Stimulated activated CD4-positive, alpha-beta T cell treated with anti-CD3 and anti-CD28 coated beads, Interleukin-12 subunit alpha, Interleukin-12 subunit beta, amount 100 ng/mL, for 4 hours (primary cell): ENCODE measurements at regions not wholly inside any gene's neighbourhood (a gene's known extent, or its start where the extent isn't known, plus 50 kb on each side); places are given as distances from the start of the nearest gene placed in this dataset.

ENCODE experiments used
- DNase-seq: peaks from one replicate; pipeline ENCODE4 v3.0.0-alpha.2; 2020

DNA sequence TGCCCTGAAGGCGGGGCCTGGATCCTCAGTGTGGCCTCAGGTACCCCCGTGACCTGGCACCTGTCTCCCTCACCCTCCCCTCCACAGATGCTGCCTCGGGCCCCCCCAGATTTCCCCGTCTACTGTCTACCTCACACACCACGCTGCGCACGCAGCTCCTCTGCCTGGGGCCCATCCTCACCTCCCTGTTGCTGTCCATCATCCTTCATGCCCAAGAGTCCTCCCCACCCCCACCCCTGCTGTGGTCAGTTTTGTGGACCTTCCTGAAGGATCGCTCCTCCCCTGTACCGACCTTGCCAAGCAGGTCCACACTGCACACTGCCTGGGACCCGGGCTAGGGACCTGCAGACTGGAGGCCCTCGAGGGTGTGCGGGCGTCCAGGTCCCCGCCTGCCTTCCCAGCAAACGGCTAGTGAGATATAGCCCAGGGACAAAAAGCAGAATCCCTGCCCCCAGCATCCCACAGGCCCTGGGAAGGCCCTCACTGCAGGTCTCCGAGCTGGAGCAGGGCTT is 197.4 kb upstream of the DIO3 start:
- DNase-seq: no peak

DNA sequence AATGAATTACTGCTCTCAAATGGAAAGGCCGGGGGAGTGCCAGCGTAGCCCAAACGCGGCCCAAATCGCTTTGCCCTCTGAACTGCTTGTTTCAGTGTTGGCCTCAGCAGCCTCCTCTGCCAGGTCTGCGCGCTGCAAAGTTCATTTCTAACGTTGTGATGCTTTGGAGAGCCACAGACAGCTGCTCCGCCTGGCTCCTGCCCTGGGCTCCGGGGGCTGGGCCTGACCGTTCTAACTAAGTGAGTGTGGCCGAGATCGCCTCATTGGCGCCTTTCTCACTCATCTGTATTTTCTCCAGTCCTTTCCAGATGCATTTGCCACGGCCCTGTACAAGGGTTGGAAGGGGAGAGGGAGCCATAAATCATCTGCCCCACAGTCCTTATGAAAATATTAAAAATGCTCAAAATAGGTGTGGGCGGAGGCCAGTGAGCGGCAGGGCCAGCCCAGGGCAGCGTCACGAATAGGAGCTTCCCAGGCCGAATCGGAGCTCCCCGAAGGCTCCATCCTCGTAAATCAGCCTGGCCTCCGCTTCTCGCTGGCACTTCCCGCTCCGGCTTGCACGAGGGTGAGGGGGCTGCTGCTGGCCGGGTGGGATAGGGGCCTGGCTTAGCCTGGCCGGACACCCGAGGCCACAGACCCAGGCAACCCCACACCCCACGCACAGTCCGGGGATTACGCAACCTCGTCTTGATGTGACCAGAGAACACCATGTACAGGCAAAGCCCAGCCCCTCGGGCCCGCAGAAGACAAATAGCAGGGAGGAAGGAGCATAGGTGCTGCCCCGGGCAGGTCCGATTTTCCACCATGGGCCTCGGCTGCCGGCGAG is 196.6 kb upstream of the DIO3 start:
- DNase-seq: no peak

- DNase-seq: no peak
Measured at GRCh38 chr14:101365329-101366158, 195.8 kb upstream of the DIO3 start.

GRCh38 chr14:101367421-101368261 is 193.7 kb upstream of the DIO3 start:
- no peak for DNase-seq

DNA sequence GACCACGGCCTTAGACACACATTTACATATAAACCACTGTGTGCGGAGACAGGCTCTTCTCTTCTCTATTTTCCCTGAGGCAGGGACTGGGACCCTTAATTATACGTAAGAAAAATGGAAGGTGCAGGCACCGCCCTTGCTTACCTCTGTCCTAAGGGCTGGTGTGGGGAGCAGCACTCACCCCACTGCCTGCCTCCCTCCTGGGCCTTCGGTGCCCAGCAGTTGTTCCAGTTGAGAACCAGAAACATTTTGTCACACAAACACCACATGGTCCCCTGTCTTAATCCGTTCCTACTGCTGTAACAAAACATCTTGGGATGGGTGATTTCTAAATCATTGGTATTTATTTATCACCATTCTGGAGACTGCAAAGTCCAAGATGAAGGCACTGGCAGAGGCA is 192.7 kb upstream of the DIO3 start:
- DNase-seq: no peak

DNA sequence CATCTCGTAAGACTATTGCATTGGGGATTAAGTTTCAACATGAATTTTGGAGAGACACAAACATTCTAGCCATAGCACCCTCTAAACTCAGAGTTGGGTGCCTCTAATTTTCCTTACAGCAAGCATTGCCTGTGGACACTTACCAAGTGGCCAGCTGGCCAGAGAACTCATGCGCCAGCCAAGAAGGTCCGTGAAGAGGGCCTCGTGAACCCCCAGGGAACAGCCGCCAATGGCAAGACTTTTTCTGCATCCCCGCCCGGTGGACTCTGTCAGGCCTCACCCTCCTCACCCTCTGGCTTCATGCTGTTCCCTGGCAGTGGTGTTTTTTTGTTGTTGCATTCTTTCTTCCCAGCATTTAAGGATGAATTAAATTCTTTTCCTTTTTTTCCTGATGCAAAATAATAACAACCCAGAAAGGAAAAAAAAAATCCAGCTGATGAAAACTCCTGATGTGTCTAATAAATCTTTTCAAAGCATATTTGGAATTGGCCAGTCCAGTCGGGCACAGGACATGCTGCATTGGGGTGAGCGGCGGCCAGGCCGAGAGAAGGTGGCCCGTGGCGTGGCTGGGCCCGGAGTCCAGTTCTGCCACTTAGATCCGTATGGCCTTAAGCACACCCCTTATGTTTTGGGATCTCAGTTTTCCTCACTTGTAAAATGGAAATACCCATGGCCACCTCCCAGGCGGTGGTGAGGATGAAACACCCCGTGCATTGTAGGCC is 191.9 kb upstream of the DIO3 start:
- DNase-seq: no peak

DNA sequence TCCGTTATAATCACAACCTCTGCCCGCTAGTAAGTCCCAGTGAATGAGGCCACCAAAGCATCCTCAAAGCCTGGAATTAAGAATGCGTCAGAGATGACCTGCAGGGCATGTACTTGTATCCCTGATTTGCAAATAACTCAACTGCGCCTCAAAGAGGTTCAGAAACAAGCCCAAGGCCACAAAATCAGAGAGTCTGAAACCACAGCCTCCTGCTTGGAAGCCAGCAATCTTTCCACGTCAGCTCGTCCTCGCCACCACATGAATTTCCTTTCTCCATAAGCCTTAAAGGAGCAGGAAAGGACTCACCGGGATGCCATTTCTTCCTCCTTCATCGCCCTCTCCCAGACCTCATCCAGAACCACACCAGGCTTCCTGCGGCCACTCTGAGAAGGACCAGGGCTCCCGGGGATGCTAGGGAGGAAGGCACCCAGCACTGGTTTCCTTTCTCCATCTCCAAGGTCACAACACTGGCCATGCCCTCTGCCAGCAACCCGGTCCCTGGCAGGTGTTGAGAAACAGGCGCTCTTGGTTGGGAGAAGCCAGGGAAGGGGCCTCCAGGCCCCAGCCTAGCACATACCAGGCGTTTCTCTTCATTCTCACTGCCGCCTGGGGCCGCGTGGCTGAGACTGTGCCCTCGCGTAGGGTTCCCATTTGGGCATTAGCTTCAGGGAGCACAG is 191.2 kb upstream of the DIO3 start:
- no peak for DNase-seq

DNA sequence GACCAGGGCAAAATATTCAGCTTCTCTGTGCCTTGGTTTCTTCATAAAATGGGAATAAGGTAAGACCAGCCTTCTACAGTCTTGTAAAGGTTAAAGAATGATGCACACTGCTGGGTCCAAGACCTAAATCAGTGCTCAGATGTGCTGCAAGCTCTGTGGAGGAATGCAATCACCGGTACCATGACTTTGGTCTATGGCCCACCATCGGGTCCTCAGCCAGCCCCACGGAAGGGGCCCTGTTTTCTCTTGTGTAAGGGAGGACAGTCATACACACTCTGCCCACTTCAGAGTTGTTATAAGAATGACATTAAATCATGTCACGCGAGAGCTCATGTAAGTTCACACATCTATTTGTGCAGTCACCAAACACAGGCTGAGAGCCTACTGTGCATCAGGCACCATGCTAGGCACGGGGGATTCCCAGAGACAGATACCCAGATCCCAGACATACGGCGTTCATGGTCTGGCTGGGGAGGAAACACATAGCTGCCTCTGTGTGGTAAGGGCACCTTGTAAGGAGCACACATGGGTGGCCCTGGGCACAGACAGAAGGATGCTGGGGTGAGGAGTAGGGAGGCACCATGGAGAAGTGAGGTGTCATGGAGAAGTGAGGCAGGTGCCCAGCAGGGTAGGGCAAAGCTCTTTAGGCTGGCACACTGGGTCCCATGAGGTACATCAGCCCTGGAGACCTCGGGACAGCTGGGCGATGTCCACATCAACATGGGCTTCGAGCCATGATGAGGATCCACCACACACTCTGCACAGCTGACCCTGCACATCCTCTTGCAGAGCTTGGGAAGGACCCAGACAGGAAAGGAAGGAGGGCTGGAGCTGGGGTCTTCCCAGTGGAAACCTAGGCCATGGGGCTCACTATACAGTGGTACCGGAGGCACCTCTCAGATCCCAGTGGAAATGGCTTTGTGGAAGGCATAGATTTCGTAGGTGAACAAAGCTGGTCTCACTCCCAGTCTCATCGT is 190.4 kb upstream of the DIO3 start:
- DNase-seq: no peak

- no peak for DNase-seq
Measured at GRCh38 chr14:101371799-101372793, 189.2 kb upstream of the DIO3 start.

- DNase-seq: no peak
Measured at GRCh38 chr14:101372894-101373620, 188.2 kb upstream of the DIO3 start.

- no peak for DNase-seq
Measured at GRCh38 chr14:101373690-101374295, 187.5 kb upstream of the DIO3 start.

GRCh38 chr14:101374373-101375338 is 186.6 kb upstream of the DIO3 start:
- DNase-seq: no peak

- no peak for DNase-seq
Measured at GRCh38 chr14:101377069-101377468, 184.2 kb upstream of the DIO3 start.

- no peak for DNase-seq
Measured at GRCh38 chr14:101379842-101380241, 181.5 kb upstream of the DIO3 start.

DNA sequence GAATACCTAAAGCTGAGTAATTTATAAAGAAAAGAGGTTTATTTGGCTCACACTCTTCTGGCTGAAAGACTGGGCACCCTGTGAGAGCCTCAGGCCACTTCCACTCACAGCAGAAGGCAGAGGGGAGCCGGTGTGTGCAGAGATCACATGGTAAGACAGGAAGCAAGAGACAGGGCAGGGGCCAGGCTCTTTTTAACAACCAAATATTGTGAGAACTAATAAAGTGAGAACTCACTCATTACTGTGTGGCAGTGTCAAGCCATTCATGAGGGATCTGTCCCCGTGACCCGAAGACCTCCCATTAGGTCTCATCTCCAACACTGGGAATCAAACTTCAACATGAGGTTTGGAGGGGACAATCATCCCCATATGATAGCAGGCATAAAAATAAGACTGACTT is 180.8 kb upstream of the DIO3 start:
- no peak for DNase-seq

DNA sequence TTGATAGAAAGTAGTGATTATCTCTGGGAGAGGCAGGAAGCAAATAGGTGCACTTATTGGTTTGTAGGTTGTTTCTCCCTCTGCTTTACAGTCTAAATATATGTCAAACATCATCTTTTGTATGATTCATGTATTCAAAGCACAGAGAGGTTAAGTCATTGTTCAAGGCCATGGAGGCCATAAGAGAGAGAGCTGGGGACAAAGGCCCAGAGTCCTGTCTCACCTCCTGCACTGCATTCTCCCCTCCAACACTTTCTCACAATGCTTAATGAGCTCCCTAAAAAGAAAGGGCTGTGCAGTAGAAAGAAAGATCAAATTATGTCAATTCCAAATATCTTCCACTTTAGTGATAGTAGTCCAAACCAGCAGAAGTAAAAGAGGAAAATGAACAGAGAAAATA is 180.4 kb upstream of the DIO3 start:
- DNase-seq: no peak
